HEK293 (cell line): ENCODE measurements at regions not wholly inside any gene's neighbourhood (a gene's known extent, or its start where the extent isn't known, plus 50 kb on each side); places are given as distances from the start of the nearest gene placed in this dataset.

Experiments used
- ATF2 ChIP-seq: fragments of 450-650 bp; formaldehyde crosslinking; IDR thresholded peaks from 2 replicates; pipeline ENCODE4 v1.5.1; 2016; ENCODE audit warnings: missing biosample characterization, missing genetic modification characterization, low read depth
- GLIS2 ChIP-seq: fragments of 450-650 bp; formaldehyde crosslinking; IDR thresholded peaks from 2 replicates; pipeline ENCODE4 v1.5.1; 2016; ENCODE audit warnings: missing biosample characterization, missing genetic modification characterization
- YY1 ChIP-seq: fragments of 450-650 bp; formaldehyde crosslinking; IDR thresholded peaks from 2 replicates; pipeline ENCODE4 v1.5.1; 2018; ENCODE audit warnings: missing biosample characterization, missing genetic modification characterization
- ZFP41 ChIP-seq: fragments of 450-650 bp; formaldehyde crosslinking; IDR thresholded peaks from 2 replicates; pipeline ENCODE4 v1.5.1; 2016; ENCODE audit warnings: missing biosample characterization, missing genetic modification characterization, borderline replicate concordance
- ZNF16 ChIP-seq: fragments of 450-650 bp; formaldehyde crosslinking; IDR thresholded peaks from 2 replicates; pipeline ENCODE4 v1.5.1; 2016; ENCODE audit warnings: low read depth, missing biosample characterization, missing genetic modification characterization
- ZNF19 ChIP-seq: fragments of 450-650 bp; formaldehyde crosslinking; IDR thresholded peaks from 2 replicates; pipeline ENCODE4; 2016; ENCODE audit warnings: missing biosample characterization, missing genetic modification characterization, low read depth
- ZNF830 ChIP-seq: fragments of 450-650 bp; IDR thresholded peaks from 2 replicates; pipeline ENCODE4 v1.5.0; 2018; ENCODE audit warnings: missing biosample characterization, missing genetic modification characterization, low read depth, mild to moderate bottlenecking, moderate library complexity

GRCh38 chr3:72393455-72393854 is 454.8 kb downstream of the SHQ1 start:
- TF ChIP-seq ZFP41 (no peak), YY1 (tag by site-specific recombination) (no peak), ZNF830 (tag by site-specific recombination) (no peak), ZNF19 (tag by site-specific recombination) (no peak), ATF2 (tag by site-specific recombination) (no peak), ZNF16 (tag by site-specific recombination) (no peak), GLIS2 (tag by site-specific recombination) (no peak)
